Hepatocyte (in vitro differentiated cells): ENCODE measurements at regions not wholly inside any gene's neighbourhood (a gene's known extent, or its start where the extent isn't known, plus 50 kb on each side); places are given as distances from the start of the nearest gene placed in this dataset.

ENCODE experiments used
- EZH2phosphoT487 ChIP-seq: fragments of 200-600 bp; sonication (generic); IDR thresholded peaks from one replicate; pipeline ENCODE4 v1.6.1; 2018; ENCODE audit warnings: antibody characterized with exemption, mild to moderate bottlenecking, low read depth, moderate library complexity; ENCODE audit not compliant: unreplicated experiment, severe bottlenecking
- TF ChIP-seq, protein P1 (sequence below): fragments of 200-600 bp; sonication (generic); IDR thresholded peaks from 2 replicates; pipeline ENCODE4 v1.5.1; 2016; ENCODE audit warnings: antibody characterized with exemption, mild to moderate bottlenecking; ENCODE audit not compliant: poor library complexity

DNA sequence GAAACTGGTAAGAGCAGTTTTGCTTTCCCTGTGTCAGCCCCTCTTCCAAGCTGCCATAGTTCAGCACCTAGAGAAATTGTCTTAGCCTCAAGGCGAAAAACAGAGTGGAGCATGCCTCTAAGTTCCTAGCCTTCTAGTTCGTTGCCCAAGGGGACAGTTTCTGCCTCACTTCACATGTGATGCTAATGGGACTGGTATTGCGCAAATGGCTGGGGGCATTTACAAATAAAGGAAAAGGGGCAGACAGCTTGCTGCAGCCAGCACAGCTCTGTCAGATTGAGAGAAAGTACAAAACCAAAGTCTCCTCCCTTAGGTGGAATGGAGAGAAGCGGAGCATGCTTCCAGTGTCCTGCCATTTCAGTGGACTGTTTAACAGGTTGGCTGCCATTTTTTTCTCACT is 567.7 kb downstream of the ETV1 start:
- TF ChIP-seq, protein P1, sequence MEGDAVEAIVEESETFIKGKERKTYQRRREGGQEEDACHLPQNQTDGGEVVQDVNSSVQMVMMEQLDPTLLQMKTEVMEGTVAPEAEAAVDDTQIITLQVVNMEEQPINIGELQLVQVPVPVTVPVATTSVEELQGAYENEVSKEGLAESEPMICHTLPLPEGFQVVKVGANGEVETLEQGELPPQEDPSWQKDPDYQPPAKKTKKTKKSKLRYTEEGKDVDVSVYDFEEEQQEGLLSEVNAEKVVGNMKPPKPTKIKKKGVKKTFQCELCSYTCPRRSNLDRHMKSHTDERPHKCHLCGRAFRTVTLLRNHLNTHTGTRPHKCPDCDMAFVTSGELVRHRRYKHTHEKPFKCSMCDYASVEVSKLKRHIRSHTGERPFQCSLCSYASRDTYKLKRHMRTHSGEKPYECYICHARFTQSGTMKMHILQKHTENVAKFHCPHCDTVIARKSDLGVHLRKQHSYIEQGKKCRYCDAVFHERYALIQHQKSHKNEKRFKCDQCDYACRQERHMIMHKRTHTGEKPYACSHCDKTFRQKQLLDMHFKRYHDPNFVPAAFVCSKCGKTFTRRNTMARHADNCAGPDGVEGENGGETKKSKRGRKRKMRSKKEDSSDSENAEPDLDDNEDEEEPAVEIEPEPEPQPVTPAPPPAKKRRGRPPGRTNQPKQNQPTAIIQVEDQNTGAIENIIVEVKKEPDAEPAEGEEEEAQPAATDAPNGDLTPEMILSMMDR = no peak
- no peak for TF ChIP-seq EZH2phosphoT487
